Spinal cord (tissue), 9 donors: ENCODE measurements at regions not wholly inside any gene's neighbourhood (a gene's known extent, or its start where the extent isn't known, plus 50 kb on each side); places are given as distances from the start of the nearest gene placed in this dataset.

Source experiments
- DNase-seq, 6 donors: peaks; one replicate each; pipeline versions ENCODE4 v3.0.0 to v3.0.0-alpha.2; 2013 to 2015; ENCODE audit warnings: low spot score in 6 of 6, low read depth in 4 of 6
- H3K27ac ChIP-seq: one replicate; pipeline ENCODE4 v1.5.1; 2013; ENCODE audit warnings: low read depth, low read length, control low read depth
- H3K27me3 ChIP-seq: one replicate; pipeline ENCODE4 v1.6.1; 2013; ENCODE audit warnings: low read length; ENCODE audit not compliant: control insufficient read depth, insufficient read depth
- H3K36me3 ChIP-seq: one replicate; pipeline ENCODE4 v1.6.1; 2013; ENCODE audit warnings: low read length; ENCODE audit not compliant: control insufficient read depth, insufficient read depth
- H3K4me1 ChIP-seq: one replicate; pipeline ENCODE4 v1.6.1; 2013; ENCODE audit warnings: low read length; ENCODE audit not compliant: control insufficient read depth, insufficient read depth
- H3K4me3 ChIP-seq: one replicate; pipeline ENCODE4 v1.5.1; 2013; ENCODE audit warnings: low read depth, low read length, control low read depth
- H3K9me3 ChIP-seq: one replicate; pipeline ENCODE4 v1.6.1; 2013; ENCODE audit warnings: low read length; ENCODE audit not compliant: control insufficient read depth, insufficient read depth
- WGBS: methylation state at CpG from one replicate; pipeline ENCODE4 v1.1.5; 2013; ENCODE audit warnings: missing lambda C conversion rate; ENCODE audit not compliant: insufficient coverage; 5-methylcytosine and 5-hydroxymethylcytosine counted together
- donor health status: healthy.

DNA sequence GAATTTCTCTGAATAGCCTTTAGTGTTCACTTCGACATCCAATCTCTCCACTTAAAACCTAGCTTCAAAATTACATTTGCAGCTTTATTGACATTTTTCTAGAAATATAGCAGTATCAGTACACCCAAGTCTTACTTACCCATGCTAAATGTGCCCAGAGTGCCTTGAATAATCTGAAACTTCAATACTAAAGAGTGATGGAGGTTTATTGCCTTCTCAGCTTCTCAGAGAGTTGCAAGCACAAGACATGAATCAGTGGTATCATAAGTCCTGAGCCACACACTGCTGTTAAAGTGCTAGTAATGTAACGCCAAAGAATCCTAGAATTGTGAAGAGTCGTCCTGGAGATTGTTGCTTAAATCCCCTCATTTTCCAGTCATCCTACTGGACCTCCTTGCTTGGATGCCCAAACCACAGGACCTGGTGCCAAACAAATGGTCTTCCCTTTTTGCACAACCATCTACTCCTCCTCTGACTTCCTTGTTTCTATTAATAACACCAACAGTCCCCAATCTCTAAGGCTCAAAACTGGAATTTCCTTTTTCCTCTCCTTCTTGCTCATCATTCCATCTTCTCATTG is 83.2 kb upstream of the SPATS2L start:
- Histone ChIP-seq H3K9me3 (no peaks in the 10 kb centered on the region), H3K4me3 (no peak overlapping the region), H3K36me3 (no peaks in the 10 kb centered on the region), H3K27ac (no peak overlapping the region), H3K4me1 (no peaks in the 10 kb centered on the region), H3K27me3 (no peaks in the 10 kb centered on the region)
- WGBS: 69% methylated on average over 2 of the region's 3 CpGs
- DNase-seq: peak in 1 of 6 donors; percentile 56

DNA sequence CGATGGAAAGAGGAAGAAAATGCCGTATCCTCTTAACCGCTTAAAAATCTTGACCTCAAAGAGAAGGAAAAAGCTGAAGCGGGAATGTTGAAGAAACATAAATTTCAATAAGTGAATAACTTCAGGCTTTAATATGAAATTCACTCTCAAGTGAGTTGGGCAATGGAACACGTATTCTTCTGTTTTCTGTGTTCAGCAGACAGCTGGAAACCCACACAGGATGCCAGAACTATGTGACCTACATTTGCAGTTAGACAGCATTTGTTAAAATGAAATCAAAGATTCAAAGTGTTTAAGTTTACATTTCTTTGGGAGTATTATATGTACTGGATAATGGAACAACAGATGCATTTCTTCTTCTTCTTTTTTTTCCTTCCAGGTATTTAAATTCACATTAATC is 80.5 kb upstream of the SPATS2L start:
- WGBS: 22% methylated on average over 1 of the region's 5 CpGs
- Histone ChIP-seq H3K4me1 (no peaks in the 10 kb centered on the region), H3K36me3 (no peaks in the 10 kb centered on the region), H3K27me3 (no peaks in the 10 kb centered on the region), H3K9me3 (no peaks in the 10 kb centered on the region), H3K4me3 (no peak overlapping the region), H3K27ac (no peak overlapping the region)
- DNase-seq: peak in 1 of 6 donors; percentile 40

DNA sequence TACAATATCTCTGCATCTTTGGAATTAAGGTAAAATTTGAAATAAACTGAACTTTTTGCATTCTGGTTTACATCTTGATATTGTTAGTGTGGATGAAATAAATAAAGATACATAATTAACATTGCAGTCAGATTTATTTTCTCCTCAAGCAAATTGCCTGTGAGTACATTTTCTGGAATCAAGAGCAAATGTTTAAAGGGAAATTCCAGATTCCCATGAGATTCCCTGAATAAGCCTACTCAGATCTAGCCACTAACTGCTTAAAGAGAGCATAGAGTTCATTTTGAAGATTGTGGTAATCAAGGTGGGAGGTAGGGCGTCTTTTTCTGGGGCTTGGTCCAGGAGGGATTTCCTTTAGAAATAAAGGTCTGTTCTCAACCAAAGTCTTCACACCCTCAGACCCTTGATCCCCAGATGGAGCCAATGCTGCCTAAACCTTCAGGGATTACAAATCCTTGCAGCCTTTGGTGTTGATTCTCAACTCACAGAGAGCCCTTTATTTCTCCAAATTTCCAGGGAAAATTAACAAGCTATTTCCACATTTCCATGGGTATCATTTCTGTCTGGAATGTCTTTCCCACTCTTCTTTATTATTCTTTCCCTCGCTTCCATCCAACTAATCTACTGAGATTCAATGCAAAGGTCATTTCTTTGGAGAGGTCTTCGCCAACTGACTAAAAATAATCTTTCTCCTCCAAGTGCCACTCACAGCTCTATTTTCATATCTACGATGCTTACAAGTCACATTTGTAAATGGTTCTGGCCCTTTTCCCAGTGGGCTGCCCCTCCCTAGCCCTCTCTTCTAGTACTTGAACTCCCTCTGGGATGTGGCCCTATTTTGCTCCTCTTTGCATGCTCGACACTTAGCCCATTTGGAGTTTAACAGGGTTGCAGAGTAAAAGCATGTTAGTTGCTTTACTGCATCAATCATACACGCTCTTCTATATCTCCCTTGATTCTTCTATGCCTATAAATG is 79.8 kb upstream of the SPATS2L start:
- H3K4me1 ChIP-seq: no peaks in the 10 kb centered on the region
- H3K36me3 ChIP-seq: no peaks in the 10 kb centered on the region
- no peaks in the 10 kb centered on the region for H3K27me3 ChIP-seq
- WGBS: 71% methylated on average over 3 of the region's 6 CpGs
- no peak for DNase-seq
- no peak overlapping the region for H3K27ac ChIP-seq
- no peak overlapping the region for H3K4me3 ChIP-seq
- H3K9me3 ChIP-seq: no peaks in the 10 kb centered on the region

DNA sequence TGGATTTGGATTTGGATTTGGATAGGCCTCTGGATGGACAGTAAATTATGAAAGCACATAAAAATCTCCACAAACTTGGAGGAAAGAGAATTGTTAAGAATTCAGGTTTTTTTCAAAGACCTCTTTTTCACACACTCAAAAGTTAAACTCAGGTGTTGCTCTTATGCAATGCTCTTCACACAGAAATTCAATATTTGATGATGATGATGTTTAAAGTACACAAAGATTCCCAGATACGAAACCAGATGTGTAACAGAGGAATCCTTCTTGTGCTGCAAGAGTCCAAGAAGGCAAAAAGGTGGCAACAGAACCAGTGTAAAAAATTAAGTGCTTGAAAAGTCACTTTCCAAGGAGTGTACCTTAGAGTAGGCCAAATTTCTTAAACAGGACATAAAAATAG is 75.8 kb upstream of the SPATS2L start:
- H3K36me3 ChIP-seq: no peaks in the 10 kb centered on the region
- no peaks in the 10 kb centered on the region for H3K27me3 ChIP-seq
- no peaks in the 10 kb centered on the region for H3K9me3 ChIP-seq
- DNase-seq: no peak
- no peak overlapping the region for H3K4me3 ChIP-seq
- H3K4me1 ChIP-seq: no peaks in the 10 kb centered on the region
- 100% methylated on average over 1 of the region's 1 CpG for WGBS
- no peak overlapping the region for H3K27ac ChIP-seq

DNA sequence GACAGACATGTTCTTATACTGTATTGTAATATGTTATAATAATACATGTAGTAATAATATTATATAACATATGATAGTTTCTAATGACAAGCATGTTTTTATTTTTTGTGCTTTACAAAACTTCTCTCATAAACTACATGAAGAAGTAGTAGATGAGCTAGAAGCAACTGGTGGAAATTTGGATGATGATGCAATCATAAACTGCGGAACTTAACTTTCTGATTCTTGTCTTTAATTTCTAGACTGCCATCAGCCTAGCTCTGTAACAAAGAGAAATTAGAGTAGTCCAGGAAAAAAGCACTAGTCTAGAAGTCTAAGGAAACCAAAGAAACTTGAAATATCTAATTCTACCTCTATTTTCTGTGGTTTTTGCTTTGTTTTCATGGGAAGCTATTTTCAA is 71.0 kb upstream of the SPATS2L start:
- Histone ChIP-seq H3K27me3 (no peaks in the 10 kb centered on the region), H3K9me3 (no peaks in the 10 kb centered on the region), H3K36me3 (no peaks in the 10 kb centered on the region), H3K4me3 (no peak overlapping the region), H3K4me1 (no peaks in the 10 kb centered on the region), H3K27ac (no peak overlapping the region)
- DNase-seq: no peak
- no CpG with 5 or more reads among the region's 1 CpG for WGBS

DNA sequence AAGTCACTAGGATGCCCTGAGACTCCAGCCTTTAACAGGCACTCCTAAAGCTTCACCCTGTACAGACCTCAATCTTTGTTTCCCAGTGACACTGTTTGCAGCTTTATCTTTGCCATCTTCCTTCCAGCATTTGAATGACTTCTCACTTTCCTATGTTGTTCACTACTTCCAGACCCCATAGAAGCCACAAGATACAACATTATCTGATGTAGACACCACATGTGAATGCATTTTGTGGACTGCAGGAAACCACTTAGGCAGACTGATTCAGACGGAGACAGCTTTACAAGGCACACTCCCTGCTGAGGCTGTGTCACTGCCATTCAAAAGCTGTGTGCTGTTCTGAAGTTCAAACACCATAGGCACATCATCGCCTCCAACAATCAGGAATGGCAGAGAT is 67.3 kb upstream of the SPATS2L start:
- H3K27me3 ChIP-seq: no peaks in the 10 kb centered on the region
- peak in 1 of 6 donors; percentile 35 for DNase-seq
- H3K4me1 ChIP-seq: no peaks in the 10 kb centered on the region
- no peaks in the 10 kb centered on the region for H3K36me3 ChIP-seq
- H3K9me3 ChIP-seq: no peaks in the 10 kb centered on the region
- WGBS: 40% methylated on average over 1 of the region's 2 CpGs
- H3K4me3 ChIP-seq: no peak overlapping the region
- H3K27ac ChIP-seq: no peak overlapping the region

DNA sequence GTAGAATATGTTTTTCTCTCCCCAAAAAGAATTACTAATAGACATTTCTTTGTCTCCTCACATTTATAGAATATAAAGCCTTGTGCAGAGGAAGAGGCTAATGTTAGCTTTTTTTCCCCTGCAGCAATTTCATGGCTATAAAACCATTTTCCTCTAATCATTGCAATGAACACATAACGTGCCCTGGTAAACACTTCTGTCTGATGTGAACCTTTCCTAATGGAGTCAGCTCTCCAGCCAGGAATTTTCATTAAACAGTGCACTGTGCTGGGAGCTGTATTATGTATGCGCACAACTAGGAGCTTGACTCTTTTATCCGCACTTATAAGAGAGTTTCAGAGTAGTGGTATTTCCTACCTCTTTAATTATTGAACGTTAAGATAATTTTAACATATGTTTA is 63.9 kb upstream of the SPATS2L start:
- no peak overlapping the region for H3K4me3 ChIP-seq
- H3K4me1 ChIP-seq: no peaks in the 10 kb centered on the region
- H3K27me3 ChIP-seq: no peaks in the 10 kb centered on the region
- peak in 1 of 6 donors; percentile 79 for DNase-seq
- no CpG with 5 or more reads among the region's 4 CpGs for WGBS
- H3K9me3 ChIP-seq: no peaks in the 10 kb centered on the region
- no peaks in the 10 kb centered on the region for H3K36me3 ChIP-seq
- no peak overlapping the region for H3K27ac ChIP-seq

DNA sequence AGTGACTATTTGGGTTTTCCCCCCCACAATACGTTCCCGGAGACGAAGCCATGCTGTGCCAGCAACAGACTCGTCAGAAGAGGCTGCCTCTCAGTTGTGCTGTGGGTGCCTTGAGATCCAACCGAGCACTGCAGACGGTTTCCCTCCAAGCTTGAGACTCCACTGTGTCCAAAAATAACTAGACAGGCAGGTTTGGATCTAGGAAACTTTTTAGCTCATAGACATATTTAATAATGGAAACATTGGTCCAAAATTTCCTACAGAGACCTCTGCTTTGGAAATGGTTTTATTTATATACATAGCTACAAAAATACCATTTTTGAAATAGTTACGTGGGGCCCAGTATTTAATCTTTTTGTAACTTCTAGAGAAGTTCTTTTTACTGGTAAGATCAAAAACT is 63.1 kb upstream of the SPATS2L start:
- no peaks in the 10 kb centered on the region for H3K9me3 ChIP-seq

DNA sequence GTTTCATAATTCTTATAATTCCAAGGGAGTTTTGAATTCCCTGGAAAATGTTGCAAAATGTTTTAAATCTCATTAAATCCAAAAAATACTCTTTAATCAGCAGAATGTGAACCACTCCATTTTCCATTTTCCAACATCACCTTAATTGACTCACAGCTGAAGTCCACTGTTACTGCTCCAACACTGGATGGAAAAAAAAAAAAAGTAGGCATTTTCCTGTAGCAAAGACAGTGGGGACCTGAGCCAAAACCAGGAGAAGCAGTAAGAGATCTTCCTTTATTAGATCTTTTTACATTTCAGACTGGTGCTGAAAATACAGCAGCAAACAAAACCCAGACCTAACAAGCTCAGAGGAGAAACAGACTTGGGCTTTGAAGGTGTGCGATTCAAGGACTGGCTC is 62.4 kb upstream of the SPATS2L start:
- no peaks in the 10 kb centered on the region for H3K4me1 ChIP-seq
- H3K36me3 ChIP-seq: no peaks in the 10 kb centered on the region
- H3K27me3 ChIP-seq: no peaks in the 10 kb centered on the region
- H3K4me3 ChIP-seq: no peak overlapping the region
- H3K27ac ChIP-seq: no peak overlapping the region
- no CpG with 5 or more reads among the region's 1 CpG for WGBS
- no peaks in the 10 kb centered on the region for H3K9me3 ChIP-seq
- no peak for DNase-seq

More for the DNA sequence above, 63.1 kb upstream of the SPATS2L start:
- Histone ChIP-seq H3K4me1 (no peaks in the 10 kb centered on the region), H3K27ac (no peak overlapping the region), H3K36me3 (no peaks in the 10 kb centered on the region), H3K4me3 (no peak overlapping the region), H3K27me3 (no peaks in the 10 kb centered on the region)
- peak in 1 of 6 donors; percentile 36 for DNase-seq
- 78% methylated on average over 3 of the region's 7 CpGs for WGBS

DNA sequence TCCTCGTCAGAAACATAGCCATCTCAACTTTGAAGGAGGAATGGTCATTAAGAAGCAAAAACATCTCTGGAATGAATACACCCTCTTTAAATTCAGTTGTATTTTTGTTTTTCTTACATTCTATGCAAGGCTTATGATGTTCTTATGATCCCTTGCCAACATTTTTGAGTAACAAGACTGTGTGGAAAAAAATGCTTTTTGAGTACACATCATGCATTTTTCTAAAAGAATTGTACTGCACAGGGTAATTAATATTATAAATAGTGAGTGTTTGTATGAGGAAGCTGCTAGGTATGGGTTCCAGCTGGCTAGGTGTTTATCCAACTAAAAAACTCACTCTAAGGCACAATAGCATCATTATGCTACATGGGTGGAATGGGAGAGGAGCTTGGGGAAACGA is 59.0 kb upstream of the SPATS2L start:
- Histone ChIP-seq H3K9me3 (no peaks in the 10 kb centered on the region), H3K4me3 (no peak overlapping the region), H3K27me3 (no peaks in the 10 kb centered on the region), H3K4me1 (no peaks in the 10 kb centered on the region), H3K36me3 (no peaks in the 10 kb centered on the region), H3K27ac (no peak overlapping the region)
- no CpG with 5 or more reads among the region's 2 CpGs for WGBS
- DNase-seq: no peak
